GM21447 (cell line): ENCODE measurements at regions not wholly inside any gene's neighbourhood (a gene's known extent, or its start where the extent isn't known, plus 50 kb on each side); places are given as distances from the start of the nearest gene placed in this dataset.

Experiments
- ATAC-seq: cut with Tn5 transposase; IDR thresholded peaks from one replicate; pipeline ENCODE4 v1.9.1; 2021; ENCODE audit not compliant: unreplicated experiment

DNA sequence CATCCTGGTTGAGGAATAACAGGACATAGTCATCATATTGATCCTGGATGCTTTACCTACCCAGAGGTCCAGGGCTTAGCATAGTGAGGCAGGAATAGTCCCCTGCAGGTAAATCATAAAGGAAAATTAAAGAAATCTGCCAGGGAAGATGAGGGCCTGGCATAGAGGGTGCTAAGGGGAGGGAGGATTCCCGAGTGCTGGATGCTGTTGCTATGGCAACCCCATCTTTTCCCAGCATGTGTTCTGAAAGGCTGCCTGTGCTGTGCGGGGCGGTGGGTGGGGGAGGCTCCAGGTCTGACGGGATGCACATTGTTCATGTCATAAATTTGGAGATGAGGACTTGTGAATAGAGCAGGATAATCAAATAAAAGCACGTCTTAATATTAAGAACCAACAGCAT is 212.6 kb upstream of the PCSK2 start:
- no peak for ATAC-seq

DNA sequence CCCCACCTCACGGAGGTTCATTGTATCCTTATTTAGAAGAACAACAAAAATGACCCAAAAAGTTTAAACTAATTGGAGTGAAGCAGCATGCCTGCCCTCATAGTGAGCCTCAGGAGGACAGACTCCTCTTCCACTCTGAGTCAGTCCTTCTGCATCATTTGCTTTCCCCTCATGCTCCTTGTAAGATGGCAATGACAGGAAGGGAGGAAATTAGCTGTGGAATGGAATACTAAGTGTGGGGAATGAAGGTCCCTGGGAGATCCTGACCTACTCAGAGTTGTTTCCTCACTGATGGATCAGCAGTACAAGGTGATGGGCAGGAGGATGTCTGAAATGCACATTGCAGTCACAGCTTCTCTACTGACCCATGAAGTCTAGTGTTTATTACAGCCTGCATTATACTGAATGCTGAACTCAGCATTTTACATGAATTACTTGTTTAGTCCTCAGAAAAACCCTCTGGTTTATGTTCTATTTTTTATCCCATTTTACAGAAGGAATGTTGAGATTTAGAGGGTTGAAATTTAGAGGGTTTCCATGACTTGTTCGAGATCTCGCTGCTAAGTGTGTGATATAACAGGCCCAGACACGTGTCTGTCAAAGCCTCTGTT is 212.0 kb upstream of the PCSK2 start:
- ATAC-seq, result no peak

DNA sequence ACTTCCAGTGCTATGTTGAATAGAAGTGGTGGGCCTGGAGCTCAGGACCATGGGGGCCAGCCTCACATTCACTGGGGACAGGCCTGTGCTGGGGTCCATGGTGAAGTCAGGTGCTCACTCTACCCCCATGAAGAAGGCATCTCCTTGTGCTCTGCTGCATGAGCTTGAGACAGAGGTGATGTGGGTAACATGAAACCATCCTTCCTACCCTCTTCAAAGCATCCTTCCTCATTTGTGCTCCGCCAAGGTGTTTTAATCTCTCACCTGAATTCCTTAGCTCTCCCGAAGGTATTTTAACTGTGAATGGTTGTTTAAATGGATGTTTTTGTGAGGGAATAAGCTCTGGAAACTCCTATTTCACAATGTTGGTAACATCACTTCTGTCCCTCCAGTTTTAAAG is 209.6 kb upstream of the PCSK2 start:
- ATAC-seq, result no peak

DNA sequence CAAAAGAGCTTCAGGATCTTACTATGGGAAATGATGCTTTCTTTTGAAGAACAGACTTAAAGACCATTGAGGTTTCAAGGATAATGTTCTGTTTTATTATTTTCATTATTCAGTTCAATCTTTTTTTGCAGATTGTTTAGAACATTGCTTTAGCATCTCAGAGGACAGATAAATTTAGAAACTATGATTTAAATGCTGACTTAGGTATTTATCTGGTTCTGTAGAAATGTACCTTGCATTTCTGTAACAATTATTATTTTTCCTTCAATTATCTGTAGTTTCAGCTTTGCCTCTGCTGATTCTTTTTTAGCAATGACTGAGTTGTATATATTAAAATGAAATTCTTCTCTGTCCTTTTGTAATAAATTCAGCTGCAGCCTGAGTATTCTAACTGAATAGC is 205.4 kb upstream of the PCSK2 start:
- no peak for ATAC-seq

DNA sequence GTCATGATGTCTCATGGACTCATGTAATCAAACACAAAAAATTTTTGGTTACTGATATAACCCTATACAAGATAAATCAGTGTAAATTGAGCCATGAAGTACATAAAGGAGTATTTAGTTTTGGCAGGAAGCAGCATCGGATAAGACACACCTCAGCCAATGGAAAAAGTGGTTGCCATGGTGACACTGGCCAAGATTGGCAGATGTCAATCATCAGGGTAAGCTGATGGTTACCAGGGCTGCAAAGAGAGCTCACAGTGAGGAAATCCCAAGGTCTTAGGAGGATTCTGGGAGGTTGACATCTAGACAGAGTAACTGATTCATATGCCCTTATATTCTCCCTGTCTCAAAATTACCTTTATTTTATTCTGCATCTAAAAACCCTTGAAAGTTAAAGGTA is 203.8 kb upstream of the PCSK2 start:
- no peak for ATAC-seq

DNA sequence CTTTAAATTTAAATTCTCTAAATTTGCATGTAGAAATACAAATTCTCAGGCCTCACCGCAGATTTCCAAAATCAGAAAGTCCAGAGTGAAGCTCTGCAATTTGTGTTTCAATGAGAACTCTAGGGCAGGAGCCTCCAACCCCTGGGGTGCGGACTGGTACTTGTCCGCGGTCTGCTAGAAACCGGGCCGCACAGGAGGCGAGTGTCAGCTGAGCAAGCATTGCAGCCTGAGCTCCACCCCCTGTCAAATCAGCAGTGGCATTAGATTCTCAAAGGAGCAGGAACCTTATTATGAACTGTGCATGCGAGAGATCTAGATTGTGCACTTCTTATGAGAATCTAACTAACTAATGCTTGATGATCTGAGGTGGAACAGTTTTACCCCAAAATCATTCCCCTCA is 203.0 kb upstream of the PCSK2 start:
- no peak for ATAC-seq

DNA sequence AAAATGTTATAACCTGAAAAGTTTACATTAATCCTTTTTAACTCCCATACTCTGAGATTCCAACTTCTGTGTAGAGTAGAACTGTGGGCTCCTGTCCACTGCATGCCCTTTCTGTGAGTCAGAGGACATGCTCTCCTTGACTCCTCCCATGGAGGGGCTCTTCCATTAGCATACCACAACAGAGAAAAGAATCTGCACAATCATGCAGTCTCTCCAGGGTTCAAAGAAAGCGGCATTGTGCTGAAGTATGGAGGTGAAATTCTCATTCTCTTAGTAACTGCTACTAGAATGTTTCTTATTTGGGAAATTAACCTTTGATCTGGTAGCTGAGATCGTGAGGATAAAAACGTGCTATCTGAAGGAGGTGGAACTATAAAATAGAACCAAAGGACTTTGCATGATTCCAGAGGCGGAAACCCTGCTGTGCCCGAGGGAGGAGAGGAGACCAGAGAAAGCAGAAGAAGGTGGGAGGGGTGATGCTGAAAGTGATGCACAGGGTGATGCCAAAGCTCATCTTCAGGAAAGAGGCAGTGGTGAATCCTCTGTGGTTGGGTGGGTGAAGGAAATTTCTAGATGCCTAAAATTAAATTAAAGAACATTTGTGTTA is 202.2 kb upstream of the PCSK2 start:
- no peak for ATAC-seq

DNA sequence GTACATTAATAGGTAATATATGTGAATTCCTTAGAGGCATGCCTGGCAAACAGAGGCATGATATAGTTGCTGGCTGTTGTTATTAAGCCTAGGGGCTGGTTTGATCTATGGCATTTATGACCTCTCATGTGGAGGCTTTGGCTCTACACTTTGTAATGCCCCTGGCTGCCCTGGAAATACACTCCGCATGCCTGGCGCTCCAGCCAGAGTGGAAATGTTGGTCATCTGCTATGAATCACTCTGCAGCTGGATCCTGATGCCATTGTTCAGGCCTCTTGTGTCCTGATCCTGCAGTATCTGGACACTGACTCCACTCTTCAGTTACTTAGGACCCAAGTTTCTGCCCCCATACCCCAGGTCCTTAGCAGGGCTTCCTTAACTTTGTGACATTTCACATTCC is 200.5 kb upstream of the PCSK2 start:
- ATAC-seq, result no peak

DNA sequence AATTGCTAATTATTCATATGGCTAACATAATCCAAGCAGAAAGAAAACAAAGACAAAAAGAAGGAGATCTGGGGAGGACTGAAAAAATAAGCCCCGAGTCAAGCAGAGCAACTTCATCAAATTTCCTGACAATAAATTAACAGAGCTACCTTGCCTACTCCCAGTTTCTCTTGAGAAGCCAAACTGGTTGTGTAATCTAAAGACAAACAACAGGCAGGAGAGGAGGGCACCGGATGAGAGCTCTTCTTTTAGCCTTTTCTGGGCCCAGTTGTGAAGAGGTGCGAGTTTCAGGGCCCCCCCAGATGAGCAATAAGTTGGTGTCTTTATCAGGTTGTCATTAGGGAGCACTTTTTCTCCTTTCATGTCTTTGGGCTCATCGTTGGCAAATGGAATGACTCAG is 197.1 kb upstream of the PCSK2 start:
- ATAC-seq, result no peak

DNA sequence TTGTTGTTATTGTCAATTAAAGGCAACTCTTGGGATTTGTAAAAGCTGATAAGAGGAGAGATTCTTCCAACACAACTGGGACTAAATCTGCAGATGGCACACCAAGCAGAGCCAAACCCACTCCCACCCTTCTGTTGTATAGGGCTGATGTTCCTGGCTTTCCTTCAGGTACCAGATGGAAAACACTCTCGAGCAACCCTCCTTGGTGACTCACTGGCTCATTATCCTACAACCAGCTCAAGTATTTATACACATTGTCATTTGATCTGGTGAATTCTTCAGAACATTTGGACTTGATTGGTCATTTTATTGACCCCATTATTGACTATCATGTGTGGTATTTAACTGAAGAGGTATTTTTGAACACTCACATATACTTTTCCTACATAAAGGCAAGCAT is 190.3 kb upstream of the PCSK2 start:
- ATAC-seq, result no peak

DNA sequence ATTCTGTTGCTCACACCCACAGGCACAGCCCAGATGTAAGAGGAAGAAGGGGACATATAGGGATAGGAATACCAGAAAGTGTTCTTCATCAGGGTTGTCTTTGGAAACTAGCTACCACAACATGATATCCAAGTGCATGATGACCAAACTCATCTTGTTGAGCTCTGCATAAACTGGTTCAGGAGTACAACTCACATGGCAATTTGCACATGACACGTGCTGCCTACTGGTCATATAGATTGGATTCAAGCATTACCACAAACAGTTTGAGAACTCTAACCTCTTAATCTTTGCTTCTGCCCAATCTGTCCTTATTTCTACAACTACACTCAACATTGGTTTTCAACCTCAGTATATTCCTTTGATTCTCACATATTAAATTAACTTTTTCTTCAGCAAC is 184.7 kb upstream of the PCSK2 start:
- ATAC-seq, result no peak

DNA sequence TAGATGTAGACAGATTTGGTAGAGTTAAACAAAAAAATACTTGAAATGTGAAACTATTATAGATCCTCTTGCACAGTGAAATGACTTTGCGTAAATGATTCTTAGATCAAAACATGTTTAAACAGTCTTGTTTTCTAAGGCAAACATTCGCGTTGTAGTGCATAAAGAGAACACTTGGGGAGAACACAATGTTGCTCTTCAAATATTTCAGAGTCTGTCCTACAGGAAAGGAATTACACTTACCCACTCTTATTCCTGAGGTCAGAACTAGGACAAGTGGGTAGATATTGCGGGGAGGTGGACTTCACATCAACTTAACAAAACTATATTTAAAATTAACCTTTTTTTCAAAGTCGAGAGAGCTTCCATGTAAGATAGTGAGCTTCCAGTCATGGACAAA is 183.5 kb upstream of the PCSK2 start:
- no peak for ATAC-seq

DNA sequence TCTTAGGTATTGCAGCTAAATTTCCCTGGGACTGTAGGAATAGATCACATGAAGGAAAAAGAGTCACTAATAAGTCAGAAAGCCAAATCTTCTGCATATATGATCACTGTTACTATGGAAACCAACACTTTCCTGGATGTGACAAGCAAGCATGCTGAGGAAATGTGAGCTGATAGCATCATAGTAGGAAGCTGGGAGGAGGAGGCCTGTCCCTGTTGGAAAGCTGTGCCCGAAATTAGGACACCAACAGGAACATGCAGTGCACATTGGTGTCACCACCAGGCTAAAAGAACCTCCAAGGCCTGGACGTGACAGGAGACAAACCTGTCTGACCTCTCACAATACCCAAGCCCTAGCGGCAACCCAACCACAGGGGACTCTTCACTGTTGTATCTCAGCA is 181.9 kb upstream of the PCSK2 start:
- no peak for ATAC-seq

DNA sequence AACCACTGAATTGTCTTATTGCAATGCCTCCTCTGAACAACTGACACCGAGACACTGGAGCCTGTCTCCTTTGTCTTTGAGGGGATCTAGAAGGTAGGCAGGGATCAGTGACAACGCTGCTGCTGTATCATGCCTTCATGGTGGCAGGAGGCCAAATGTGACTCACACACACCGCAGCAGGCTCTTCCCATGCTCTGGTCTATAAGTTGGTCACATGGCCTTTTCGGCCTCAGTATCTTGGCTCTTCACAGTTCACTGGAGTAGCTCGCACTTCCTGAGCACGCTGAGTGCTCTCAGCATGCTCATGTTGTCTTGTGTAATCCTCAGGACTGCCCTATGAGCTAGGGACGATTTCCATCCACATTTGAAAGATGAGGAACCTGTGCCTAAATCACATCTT is 167.4 kb upstream of the PCSK2 start:
- no peak for ATAC-seq

DNA sequence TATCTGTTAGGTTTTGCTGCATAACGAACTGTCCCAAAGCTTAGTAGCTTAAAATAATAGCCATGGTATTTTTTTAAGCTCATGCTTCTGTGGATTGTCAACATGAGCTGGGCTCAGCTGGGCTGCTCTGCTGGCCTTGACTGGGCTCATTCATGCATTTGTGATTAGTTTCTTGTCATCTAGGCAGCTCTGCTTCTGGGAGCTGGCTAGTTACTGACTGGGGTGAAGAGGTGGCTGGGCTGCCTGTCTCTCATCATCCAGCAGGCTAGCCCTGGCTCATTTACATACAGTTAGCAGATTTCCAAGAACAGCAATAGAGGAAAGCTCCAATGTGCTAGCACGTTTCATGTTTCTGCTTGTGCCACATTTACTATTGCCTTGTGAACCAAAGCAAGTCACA is 165.1 kb upstream of the PCSK2 start:
- ATAC-seq, result no peak

DNA sequence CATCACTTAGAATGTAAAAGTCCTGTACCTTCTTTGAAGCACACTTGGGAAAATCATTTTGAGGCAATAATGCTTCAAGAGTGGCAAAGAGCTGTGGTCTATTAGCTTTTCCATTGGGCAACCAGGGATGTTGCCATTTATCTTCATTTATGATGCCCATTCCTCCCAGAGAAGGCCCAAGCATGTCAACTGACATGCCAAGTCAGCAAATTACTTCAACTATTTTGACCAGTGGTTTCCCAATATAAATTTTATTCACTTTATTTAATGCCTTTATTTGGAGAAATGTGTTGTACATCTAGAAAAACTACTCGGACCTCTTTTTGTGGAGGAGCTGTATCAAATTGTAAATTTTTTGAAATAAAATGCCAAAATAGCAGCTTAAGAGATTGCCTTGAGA is 164.1 kb upstream of the PCSK2 start:
- ATAC-seq, result no peak

DNA sequence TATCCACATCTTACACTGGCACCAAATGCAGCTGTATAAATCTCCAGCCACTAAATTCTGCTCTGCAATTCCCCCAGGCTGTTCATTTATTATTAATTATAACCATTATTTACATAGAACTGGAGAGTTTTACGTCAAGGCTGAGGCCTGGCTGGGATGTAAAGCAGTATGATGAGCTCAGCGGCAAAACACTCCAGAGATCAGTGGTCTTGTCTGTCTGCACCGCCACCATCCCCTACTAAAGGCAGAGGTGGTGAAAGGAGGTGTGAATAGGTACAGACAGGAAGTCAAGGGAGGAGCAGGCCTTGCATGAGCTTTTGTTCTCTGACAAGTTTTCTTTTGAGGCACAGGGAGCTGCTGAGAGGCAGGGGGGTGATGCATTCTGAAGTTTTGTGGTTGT is 159.9 kb upstream of the PCSK2 start:
- no peak for ATAC-seq

DNA sequence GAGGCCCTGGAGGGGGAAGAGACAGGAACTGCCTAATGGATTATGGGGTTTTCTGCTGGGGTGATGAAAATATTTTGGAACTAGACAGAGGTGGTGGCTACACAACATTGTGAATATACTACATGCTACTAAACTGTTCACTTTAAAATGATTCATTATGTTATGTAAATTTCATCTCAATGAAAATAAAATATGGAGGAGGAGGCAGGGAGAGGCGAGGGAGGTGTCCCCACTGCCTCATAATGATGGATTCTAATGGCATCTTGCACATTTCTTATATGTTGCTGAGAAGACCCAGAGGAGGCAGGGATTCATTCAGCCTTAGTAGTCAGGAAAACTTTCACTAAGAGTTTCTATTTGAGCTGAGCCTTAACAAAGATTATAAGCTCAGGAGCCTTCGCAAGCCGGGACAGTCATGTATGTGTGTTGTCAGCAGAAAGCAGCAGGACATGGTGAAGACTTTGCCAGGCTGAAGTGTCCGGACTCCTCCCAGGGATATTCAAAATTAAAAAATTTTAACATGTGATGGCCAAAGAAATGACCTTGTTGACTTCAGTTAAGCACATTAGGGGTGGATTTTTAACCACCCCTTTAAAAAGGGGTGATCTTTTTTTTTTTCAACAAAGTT is 158.6 kb upstream of the PCSK2 start:
- ATAC-seq, result no peak

DNA sequence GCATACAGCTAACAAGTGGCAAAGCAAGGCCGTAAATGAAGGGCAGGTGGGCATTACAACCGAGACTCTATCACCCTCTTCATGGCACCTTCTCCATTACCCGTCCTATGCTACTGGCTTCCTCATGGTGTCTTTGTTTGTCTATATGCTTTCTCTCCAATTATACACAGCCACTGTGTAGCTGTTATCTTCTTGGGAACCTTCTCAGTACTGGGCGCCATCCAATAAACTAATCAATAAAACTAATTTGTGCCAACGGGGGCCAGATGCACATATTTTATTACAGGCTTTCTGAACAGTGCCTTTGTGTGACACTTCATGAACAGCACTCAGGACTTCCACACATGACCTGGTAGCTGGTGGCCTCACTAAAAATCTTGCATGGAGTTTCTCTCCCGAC is 149.8 kb upstream of the PCSK2 start:
- ATAC-seq, result no peak

DNA sequence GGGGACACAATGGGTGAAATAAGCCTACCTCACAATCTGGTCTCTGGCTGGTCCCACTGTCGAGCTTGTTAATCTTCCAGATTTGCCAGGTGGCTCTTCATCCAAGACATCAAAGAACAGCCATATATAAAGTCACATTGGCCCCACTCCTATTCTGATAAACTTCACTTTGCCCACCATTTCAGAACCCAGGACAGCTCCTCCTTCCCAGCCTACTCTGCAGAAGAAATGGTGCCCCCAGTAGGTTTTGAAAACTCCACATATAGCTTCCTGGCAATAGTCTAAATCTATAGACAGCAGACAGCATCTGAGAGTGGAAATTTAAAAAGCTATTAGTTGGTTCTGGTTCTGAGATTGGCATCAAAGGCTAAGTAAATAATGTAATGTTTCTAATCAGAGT is 143.1 kb upstream of the PCSK2 start:
- no peak for ATAC-seq

DNA sequence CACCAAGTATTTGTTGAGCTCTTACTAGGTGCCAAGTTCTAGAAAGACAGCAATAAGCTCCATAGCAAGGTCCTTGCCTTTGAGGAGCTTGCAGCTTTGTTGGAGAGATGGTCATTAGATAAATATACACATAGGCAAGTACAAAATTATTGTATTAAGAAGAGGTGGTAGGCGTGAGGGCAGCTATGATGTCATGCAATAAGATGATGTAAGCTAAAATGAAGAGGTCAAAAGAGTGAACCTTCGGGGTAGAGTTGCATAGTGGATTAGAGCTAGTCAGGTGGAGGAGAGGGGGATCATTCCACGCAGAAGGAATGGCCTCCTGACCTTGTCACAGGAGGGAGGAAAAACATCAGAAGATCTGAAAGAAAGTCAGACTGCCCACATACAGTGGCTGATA is 141.9 kb upstream of the PCSK2 start:
- no peak for ATAC-seq

DNA sequence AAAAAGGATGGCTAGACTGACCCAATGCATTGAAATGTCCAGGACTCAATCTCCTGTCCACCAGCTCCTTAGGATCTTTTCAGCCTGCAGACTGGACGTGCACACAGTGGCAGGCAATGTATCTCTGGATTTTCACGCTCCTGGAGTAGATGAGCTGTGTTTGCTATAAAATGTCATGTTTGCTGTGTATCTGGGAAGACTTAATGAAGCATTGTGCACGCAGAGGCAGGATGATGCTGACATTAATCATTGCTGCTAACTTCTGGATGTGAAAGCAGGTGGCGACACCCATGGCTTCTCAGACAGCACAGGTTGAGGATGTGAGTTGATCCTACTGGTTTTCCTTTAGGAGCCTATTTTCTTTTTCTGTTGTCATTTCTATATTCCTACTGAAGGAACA is 133.1 kb upstream of the PCSK2 start:
- no peak for ATAC-seq

DNA sequence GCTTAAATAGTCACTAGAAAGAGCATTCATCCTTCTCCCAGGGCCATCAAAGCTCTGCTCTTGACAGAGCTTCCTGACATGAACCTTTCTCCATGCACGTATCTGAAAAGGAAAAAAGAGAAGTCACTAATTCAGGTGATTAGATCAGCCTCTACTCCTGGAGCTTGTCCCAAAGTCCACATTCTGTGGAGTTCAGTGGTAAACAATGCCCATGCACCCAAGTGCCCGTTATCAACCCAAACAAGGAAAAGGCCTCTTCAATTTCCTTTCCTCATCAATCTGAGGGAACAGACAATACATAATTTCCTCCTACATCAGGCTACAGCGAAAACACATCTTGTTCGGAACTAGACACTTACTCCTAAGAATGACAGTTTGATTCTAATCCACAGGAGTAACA is 129.2 kb upstream of the PCSK2 start:
- ATAC-seq, result no peak
